ENCODE measurements at regions not wholly inside any gene's neighbourhood (a gene's known extent, or its start where the extent isn't known, plus 50 kb on each side); places are given as distances from the start of the nearest gene placed in this dataset.

DNA sequence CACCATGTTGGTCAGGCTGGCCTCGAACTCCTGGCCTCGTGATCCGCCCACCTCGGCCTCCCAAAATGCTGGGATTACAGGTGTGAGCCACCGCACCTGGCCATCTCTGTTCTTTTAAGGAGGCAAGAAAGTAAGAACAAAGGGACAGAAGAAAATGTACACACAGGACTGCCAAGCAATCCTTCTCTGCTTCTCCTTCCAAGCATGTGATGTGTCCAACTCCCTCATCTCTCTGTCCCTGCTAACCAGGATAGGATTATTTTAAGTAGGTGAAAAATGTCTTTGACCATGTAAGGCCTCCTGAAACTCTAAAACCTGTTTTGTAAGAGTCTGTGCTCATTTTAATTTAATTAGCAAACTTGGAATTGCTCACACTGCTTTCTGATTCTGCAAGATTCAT is 89.3 kb upstream of the ATL2 start:
- TF ChIP-seq CTCF (conservative IDR thresholded peaks at IDR 0.05; ENCODE audit: low read length) (no peak), EZH2phosphoT487 (IDR thresholded peaks at IDR 0.05; ENCODE audit: borderline replicate concordance, low read depth, low read length) (no peak)

All from OCI-LY7 (cell line).